Peyer's patch (tissue), 4 donors: ENCODE measurements at regions not wholly inside any gene's neighbourhood (a gene's known extent, or its start where the extent isn't known, plus 50 kb on each side); places are given as distances from the start of the nearest gene placed in this dataset.
A peak's percentile ranks its signal among the peaks of the same experiment; 100 is the strongest.

Experiments
- DNase-seq, 3 donors: peaks; one replicate each; pipeline ENCODE4 v3.0.0-alpha.2; 2017 to 2019
- H3K27ac ChIP-seq, 4 donors: fragments of 200-600 bp; sonication (generic); one replicate each; pipeline ENCODE4 v1.5.1; 2016 to 2019
- H3K27me3 ChIP-seq, 2 donors: fragments of 200-600 bp; sonication (generic); one replicate each; pipeline ENCODE4 v1.5.1; 2019
- H3K36me3 ChIP-seq, 3 donors: fragments of 200-600 bp; sonication (generic); one replicate each; pipeline ENCODE4 v1.5.1; 2016 to 2019
- H3K4me1 ChIP-seq, 4 donors: fragments of 200-600 bp; sonication (generic); one replicate each; pipeline ENCODE4 v1.5.1; 2016 to 2019
- H3K4me3 ChIP-seq, 4 donors: fragments of 200-600 bp; sonication (generic); 1 replicate in 3 of 4; 2 replicates in 1 of 4; pipeline ENCODE4 v1.5.1; 2016 to 2019; ENCODE audit warnings: mild to moderate bottlenecking in 1 of 4
- H3K9me3 ChIP-seq, 4 donors: fragments of 200-600 bp; sonication (generic); one replicate each; pipeline ENCODE4 v1.5.1; 2016 to 2019; ENCODE audit warnings: mild to moderate bottlenecking in 1 of 4
- POLR2A ChIP-seq, 2 donors: fragments of 450-650 bp; IDR thresholded peaks; one replicate each; pipeline ENCODE4 v1.5.1; 2017; ENCODE audit warnings: antibody characterized with exemption in 2 of 2, mild to moderate bottlenecking in 2 of 2, moderate library complexity in 2 of 2
- TF ChIP-seq, protein P1 (sequence below), 6 experiments: fragments of 450-650 bp in 4 of 6; fragments of 200-600 bp in 2 of 6; sonication (generic) in 1 of 6; IDR thresholded peaks; one replicate each; pipeline ENCODE4 v1.5.1; 2017 to 2019; ENCODE audit warnings: antibody characterized with exemption in 6 of 6, mild to moderate bottlenecking in 3 of 6, moderate library complexity in 1 of 6

DNA sequence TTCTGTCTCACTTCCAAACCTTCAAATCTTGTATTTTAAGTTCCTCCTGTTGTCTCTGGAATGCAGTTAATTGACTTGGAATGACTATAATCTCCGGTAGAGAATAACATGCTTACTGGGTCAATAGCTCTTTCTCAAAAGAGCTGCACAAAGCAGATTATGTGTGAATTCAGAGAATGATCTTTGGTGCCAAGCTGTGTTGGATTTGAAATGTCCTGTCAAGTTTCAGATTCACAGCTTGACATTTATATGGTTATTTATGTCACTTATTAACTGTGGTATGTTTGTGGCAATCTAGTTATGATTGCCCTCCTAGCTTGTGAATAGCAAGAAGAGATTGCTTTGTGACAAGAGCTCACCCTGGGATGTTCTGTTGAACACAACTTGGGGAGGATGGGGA is 128.3 kb upstream of the KCNE2 start:
- no peak for DNase-seq
- Histone ChIP-seq H3K27me3 (no peaks in the 10 kb centered on the region), H3K4me1 (no peaks in the 10 kb centered on the region), H3K27ac (no peak overlapping the region), H3K9me3 (no peaks in the 10 kb centered on the region), H3K4me3 (no peak overlapping the region), H3K36me3 (no peaks in the 10 kb centered on the region)
- TF ChIP-seq, protein P1, sequence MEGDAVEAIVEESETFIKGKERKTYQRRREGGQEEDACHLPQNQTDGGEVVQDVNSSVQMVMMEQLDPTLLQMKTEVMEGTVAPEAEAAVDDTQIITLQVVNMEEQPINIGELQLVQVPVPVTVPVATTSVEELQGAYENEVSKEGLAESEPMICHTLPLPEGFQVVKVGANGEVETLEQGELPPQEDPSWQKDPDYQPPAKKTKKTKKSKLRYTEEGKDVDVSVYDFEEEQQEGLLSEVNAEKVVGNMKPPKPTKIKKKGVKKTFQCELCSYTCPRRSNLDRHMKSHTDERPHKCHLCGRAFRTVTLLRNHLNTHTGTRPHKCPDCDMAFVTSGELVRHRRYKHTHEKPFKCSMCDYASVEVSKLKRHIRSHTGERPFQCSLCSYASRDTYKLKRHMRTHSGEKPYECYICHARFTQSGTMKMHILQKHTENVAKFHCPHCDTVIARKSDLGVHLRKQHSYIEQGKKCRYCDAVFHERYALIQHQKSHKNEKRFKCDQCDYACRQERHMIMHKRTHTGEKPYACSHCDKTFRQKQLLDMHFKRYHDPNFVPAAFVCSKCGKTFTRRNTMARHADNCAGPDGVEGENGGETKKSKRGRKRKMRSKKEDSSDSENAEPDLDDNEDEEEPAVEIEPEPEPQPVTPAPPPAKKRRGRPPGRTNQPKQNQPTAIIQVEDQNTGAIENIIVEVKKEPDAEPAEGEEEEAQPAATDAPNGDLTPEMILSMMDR (IDR thresholded peaks at IDR 0.05), result no peak
- no peak for TF ChIP-seq POLR2A (IDR thresholded peaks at IDR 0.05)

DNA sequence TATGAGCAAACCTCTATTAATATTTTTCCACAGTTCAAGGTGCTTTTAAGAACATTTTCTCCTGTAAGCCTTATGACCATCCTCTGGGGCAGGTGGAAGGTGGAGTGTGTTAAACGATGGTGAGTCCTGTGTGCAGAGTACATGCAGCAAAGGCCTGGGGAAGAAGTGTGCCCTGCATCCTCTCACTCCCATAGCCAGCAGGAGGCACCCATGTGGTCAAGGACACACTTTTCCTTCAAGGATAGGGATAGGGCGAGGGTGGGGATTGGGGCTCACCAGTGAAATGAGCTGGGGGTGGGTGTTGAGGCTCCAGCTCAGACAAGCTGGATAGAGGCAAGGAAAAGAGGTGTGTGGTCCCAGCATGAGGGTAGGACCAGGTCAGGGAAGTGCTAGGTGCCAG is 120.8 kb upstream of the KCNE2 start:
- Histone ChIP-seq H3K27ac (no peak overlapping the region), H3K4me3 (no peak overlapping the region), H3K36me3 (no peaks in the 10 kb centered on the region), H3K27me3 (no peaks in the 10 kb centered on the region), H3K4me1 (no peaks in the 10 kb centered on the region), H3K9me3 (no peaks in the 10 kb centered on the region)
- TF ChIP-seq POLR2A (IDR thresholded peaks at IDR 0.05), result no peak
- TF ChIP-seq, protein P1 (IDR thresholded peaks at IDR 0.05), result no peak
- DNase-seq, result no peak

DNA sequence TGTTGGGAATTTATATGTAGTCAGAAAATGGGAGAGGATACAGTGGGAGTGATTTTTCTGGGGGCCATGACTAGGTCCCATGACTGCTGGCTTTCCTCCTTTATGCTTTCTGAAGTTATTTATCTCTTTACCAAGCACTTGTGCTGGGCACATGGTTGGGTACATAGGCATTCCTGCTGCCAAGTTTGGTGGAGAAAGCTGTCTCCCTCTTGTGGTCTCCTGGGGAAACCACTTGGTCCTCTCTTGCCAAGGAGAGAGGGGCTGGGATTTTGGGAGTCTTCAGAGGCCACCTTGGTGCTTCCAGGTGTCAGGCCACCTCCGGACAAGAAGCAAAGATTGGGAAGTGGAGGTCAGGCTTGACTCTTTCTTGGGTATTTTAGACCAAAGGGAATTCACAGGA is 120.2 kb upstream of the KCNE2 start:
- no peak for TF ChIP-seq POLR2A (IDR thresholded peaks at IDR 0.05)
- TF ChIP-seq, protein P1 (IDR thresholded peaks at IDR 0.05), result peak in 5 of 6 experiments; percentile 14 to 46 (median 39)
- Histone ChIP-seq H3K4me3 (no peak overlapping the region), H3K36me3 (no peaks in the 10 kb centered on the region), H3K4me1 (no peaks in the 10 kb centered on the region), H3K27ac (no peak overlapping the region), H3K9me3 (no peaks in the 10 kb centered on the region), H3K27me3 (no peaks in the 10 kb centered on the region)
- DNase-seq, result peak in 1 of 3 donors; percentile 48

DNA sequence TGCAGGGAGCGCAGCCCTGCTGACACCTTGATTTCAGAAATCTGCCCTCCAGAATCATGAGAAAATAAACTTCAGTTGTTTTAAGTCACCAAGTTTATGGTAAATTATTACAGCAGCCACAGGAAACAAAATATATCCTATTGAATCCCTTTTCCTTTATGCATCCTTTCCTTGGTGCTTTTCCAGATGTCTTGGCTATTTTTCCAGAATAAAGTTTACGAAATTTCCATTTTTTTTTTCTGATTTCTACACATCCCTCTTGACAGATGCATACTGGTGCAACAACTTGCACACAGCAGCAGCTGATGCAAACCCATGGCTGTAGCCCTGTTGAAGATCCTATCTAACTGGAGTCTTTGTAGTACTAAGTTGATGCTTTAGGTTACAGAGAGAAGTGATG is 111.1 kb upstream of the KCNE2 start:
- Histone ChIP-seq H3K4me3 (no peak overlapping the region), H3K27me3 (no peaks in the 10 kb centered on the region), H3K4me1 (no peaks in the 10 kb centered on the region), H3K9me3 (peaks cover 0 to 6% (median 0%) of the 10 kb centered on the region in 4 donors), H3K36me3 (no peaks in the 10 kb centered on the region), H3K27ac (no peak overlapping the region)
- no peak for TF ChIP-seq POLR2A (IDR thresholded peaks at IDR 0.05)
- TF ChIP-seq, protein P1 (IDR thresholded peaks at IDR 0.05), result no peak
- DNase-seq, result no peak

DNA sequence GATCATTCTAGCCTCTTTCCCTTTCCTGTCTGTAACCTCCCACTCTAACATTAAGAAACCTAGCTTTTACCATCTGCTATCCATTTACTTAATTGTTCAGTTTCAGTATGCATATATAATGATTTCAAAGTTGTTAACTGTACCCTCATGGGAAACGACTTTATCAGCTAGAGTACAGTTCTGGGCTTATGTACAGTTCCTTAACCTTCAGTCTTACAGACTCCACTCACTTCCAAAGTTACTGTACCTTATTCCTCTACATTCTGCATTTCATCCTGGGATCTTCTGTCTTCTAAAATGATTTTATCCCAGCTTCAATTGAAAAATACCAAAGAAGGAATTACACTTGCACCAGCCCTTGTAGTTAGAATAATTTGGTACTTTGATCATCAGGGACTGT is 108.7 kb upstream of the KCNE2 start:
- H3K27me3 ChIP-seq, result no peaks in the 10 kb centered on the region
- H3K27ac ChIP-seq, result no peak overlapping the region
- no peak for DNase-seq
- TF ChIP-seq POLR2A (IDR thresholded peaks at IDR 0.05), result no peak
- TF ChIP-seq, protein P1 (IDR thresholded peaks at IDR 0.05), result no peak
- no peaks in the 10 kb centered on the region for H3K4me1 ChIP-seq
- H3K9me3 ChIP-seq, result peaks cover 0 to 6% (median 0%) of the 10 kb centered on the region in 4 donors
- H3K36me3 ChIP-seq, result no peaks in the 10 kb centered on the region
- H3K4me3 ChIP-seq, result no peak overlapping the region
